GM10266 (cell line): ENCODE measurements at regions not wholly inside any gene's neighbourhood (a gene's known extent, or its start where the extent isn't known, plus 50 kb on each side); places are given as distances from the start of the nearest gene placed in this dataset.

ENCODE experiments used
- DNase-seq: peaks from one replicate; pipeline ENCODE4 v3.0.0; 2012; ENCODE audit errors: extremely low spot score
- CTCF ChIP-seq: IDR thresholded peaks from 2 replicates; pipeline ENCODE4 v1.5.1; 2012; ENCODE audit warnings: mild to moderate bottlenecking, low read depth; ENCODE audit not compliant: control insufficient read depth, insufficient read depth; ENCODE audit errors: missing control alignments

GRCh38 chr1:36639461-36639860, 156.7 kb upstream of the CSF3R start:
- TF ChIP-seq CTCF = no peak
- no peak for DNase-seq

GRCh38 chr1:36638268-36638667, 155.6 kb upstream of the CSF3R start:
- DNase-seq = no peak
- no peak for TF ChIP-seq CTCF

GRCh38 chr1:36636206-36636605, 153.5 kb upstream of the CSF3R start:
- no peak for TF ChIP-seq CTCF
- no peak for DNase-seq

GRCh38 chr1:36635284-36635683, 152.6 kb upstream of the CSF3R start:
- TF ChIP-seq CTCF = no peak
- no peak for DNase-seq

- TF ChIP-seq CTCF = no peak
These were observed 146.1 kb upstream of the CSF3R start for GRCh38 chr1:36628804-36629203.

GRCh38 chr1:36626435-36626834, 143.7 kb upstream of the CSF3R start:
- TF ChIP-seq CTCF = no peak
- DNase-seq = no peak

More at GRCh38 chr1:36628804-36629203, 146.1 kb upstream of the CSF3R start:
- DNase-seq = no peak

- no peak for DNase-seq
- no peak for TF ChIP-seq CTCF
These were observed 143.2 kb upstream of the CSF3R start for GRCh38 chr1:36625935-36626310.
